GM19193 (cell line): ENCODE measurements at regions not wholly inside any gene's neighbourhood (a gene's known extent, or its start where the extent isn't known, plus 50 kb on each side); places are given as distances from the start of the nearest gene placed in this dataset.

ENCODE experiments used
- POLR2A ChIP-seq: IDR thresholded peaks from 4 replicates; pipeline ENCODE4 v1.6.1; 2011; ENCODE audit not compliant: insufficient read depth, insufficient read length; ENCODE audit errors: extremely low read depth

DNA sequence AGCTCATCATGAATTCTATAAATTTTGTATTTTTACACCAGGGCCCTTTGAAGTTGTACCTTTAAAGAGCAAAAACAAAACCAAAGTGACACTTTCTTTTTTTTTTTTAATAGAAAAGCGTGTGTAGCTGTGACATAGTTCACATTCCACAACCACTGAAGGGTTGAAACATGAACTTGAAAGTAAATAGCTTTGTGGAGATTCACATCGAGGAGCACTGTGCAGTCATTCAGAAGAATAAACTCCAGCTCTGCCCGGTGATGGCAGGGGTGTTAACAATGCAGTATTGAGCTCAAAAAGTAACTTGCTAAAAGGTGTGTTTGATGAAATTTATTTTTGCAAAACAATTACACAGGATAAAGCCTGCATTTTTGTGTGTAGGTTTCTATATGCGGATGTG lies 1166.2 kb downstream of the TBC1D22A start:
- no peak for TF ChIP-seq POLR2A

- TF ChIP-seq POLR2A: no peak
These were observed 1165.3 kb downstream of the TBC1D22A start for GRCh38 chr22:47927648-47928210.

- no peak for TF ChIP-seq POLR2A
These were observed 1160.6 kb downstream of the TBC1D22A start for GRCh38 chr22:47923011-47923427.

DNA sequence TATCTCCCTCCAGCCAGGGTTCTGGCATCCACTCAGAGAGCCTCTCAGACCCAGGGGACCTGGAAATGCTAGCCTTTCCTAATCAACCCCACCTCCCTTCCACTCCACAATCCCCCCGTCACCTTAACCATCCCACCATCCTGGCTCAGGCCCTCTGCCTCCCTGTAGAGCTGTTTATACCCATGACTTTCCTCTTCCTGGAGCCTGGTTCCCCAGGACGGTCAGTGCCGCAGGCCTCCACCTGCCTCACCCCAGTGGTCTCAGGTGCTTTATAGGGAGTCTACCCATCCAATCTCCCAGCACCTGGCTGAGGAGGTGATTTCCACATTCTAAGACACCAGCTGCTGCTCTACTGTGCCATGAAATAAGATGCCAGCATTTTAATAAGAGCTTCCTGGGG lies 1159.5 kb downstream of the TBC1D22A start:
- no peak for TF ChIP-seq POLR2A

DNA sequence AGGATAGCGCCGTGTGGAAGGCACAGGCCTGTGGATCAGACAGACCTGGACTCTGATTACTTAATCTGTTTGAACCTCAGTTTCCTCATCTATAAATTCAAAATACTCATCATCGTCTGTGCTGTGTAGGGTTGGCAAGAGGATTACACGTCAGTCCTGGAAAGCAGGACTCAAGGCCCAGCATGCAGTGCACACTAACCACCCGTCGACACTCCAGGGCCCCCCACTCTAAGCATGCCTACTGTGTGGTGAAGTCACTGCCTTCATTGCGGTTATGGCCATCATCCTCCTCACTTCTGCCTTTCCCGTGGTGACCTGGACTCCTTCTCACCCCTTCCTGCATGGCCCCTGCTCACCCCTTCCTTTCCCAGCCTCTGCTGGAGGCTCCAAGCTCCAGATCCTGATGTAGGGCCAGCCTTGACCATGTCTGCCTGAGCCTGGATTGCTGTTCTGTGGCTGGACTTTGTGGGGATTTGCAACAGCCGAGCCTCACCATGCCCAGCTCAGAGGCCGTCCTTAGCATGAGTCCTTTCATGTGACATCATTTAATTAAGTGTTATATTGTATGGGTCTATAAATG lies 1158.0 kb downstream of the TBC1D22A start:
- no peak for TF ChIP-seq POLR2A

DNA sequence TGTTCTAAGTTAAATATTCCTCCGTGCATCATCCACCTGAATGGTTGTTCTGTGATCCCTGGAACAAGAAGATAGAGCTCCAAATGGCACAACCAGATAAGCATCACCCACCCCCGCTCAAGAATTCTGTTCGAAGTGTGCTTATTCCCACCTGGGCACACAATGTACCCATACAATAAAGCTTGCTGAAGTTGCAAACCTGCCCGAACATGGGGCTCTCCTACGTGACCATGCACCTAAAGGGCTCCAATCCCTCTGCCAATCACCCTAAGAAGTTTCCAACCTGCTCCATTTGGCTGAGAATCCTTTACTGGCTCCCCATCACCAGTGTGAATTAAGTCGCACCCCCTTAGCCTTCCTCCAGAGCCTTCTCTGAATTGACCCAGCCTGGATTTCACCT lies 1157.4 kb downstream of the TBC1D22A start:
- TF ChIP-seq POLR2A: no peak

DNA sequence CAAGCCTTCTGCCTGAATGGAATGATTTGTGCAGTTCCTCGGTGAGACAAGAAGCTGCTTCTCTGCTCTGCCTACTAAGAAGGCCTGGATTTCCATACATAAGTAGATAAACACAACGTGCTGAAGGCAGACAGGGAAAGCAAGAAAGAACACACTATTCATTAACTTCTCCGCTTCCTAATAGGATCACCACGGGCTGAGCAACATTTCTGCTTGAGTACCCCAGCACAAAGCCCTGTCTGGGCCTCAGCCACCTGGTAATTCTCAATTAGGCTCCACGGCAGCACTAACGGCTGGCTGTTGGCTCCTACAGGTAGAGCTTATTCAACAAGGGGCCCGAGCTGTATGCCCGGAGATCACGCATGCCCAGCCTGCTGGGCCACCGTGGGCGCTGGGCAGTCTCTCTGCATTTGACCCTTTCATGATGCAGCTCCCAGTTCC lies 1156.6 kb downstream of the TBC1D22A start:
- TF ChIP-seq POLR2A: no peak

- TF ChIP-seq POLR2A: no peak
These were observed 1155.9 kb downstream of the TBC1D22A start for GRCh38 chr22:47918276-47918921.

DNA sequence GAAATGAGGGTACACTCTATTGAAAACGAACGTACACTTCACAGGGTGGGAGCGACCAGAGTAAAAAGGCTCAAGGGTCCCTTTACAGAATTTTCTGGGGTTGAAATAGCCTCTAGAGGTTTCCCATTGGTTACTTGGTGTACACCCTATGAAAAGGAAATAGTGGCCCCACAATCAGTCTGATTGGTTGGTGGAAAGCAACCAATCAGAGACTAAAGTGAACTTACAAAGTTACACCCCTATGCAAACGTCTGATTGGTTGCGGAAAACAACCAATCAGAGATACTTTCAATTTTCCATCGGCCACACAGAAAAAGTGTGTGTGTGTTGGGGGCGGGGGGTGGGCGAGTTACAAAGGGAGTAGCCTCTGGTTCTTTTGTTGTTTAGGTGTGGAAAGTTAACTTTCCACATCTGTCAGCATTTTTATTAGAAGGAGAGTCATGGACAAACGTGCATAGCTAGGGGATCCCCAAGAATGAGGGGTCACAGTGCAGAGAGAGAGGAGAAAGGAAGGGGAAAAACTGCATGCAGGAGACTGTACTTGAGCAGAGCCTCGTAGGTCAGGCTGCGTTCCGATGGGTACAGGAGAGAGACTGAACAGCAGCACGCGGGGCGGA lies 1152.1 kb downstream of the TBC1D22A start:
- TF ChIP-seq POLR2A: no peak

DNA sequence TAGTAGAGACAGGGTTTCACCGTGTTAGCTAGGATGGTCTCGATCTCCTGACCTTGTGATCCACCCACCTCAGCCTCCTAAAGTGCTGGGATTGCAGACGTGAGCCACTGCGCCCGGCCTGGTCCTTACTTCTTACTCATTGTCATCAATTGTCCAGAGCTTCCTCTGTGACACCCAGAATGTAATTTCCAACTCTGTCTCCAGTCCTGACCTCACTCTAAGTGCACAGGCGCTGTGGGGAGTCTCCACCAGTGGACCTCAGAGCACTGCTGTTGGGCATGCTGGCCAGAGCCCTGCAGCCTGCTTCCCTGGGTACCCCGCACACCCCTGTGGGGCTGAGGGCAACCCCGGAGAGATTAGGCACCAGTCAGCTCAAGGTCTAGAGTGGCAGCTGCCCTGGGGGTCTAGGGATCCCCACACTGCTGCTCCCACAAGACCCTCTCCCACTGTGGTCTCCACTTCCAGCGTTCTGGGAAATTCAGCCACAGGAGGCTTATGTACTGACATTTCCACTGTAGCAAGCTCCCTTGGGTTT lies 1140.3 kb downstream of the TBC1D22A start:
- TF ChIP-seq POLR2A: no peak

DNA sequence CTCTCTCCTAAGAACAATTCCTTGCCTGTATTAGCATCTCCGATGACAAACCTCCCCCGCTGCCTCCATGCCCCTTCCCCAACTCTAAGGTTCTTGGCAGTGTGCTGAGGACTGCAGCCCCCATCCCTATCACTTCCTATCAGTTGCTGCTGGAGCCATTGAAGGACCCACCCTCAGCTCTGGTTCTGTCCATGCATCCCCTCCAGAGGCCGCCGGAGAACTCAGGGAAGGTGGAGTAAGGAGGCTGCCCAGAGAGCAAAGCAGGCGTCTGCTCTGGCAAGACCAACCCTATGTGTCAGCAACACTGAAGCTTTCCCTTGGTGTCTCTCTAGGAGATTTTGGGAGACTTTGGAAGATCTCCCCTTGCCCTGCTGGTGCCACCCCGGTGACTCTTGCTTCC lies 1139.5 kb downstream of the TBC1D22A start:
- TF ChIP-seq POLR2A: no peak

GRCh38 chr22:47899894-47900293 lies 1137.4 kb downstream of the TBC1D22A start:
- no peak for TF ChIP-seq POLR2A

GRCh38 chr22:47898946-47899345 lies 1136.5 kb downstream of the TBC1D22A start:
- no peak for TF ChIP-seq POLR2A

GRCh38 chr22:47891609-47892008 lies 1129.2 kb downstream of the TBC1D22A start:
- TF ChIP-seq POLR2A: no peak

- TF ChIP-seq POLR2A: no peak
These were observed 1126.4 kb downstream of the TBC1D22A start for GRCh38 chr22:47888817-47889216.

GRCh38 chr22:47884775-47885174 lies 1122.3 kb downstream of the TBC1D22A start:
- no peak for TF ChIP-seq POLR2A

- TF ChIP-seq POLR2A: no peak
These were observed 1121.8 kb downstream of the TBC1D22A start for GRCh38 chr22:47884200-47884599.

GRCh38 chr22:47883757-47884156 lies 1121.3 kb downstream of the TBC1D22A start:
- TF ChIP-seq POLR2A: no peak
